ENCODE measurements at regions not wholly inside any gene's neighbourhood (a gene's known extent, or its start where the extent isn't known, plus 50 kb on each side); places are given as distances from the start of the nearest gene placed in this dataset.

GRCh38 chr5:18010053-18010452 lies 375.8 kb downstream of the TAF11L14 start:
- TF ChIP-seq CTCF (IDR thresholded peaks at IDR 0.05; ENCODE audit: borderline replicate concordance, extremely low read depth, low read length, poor library complexity, severe bottlenecking) (no peak), EZH2 (IDR thresholded peaks at IDR 0.05; ENCODE audit: borderline replicate concordance, low read depth, low read length, severe bottlenecking) (no peak)

Data from DND-41 (cell line).